ENCODE measurements at regions not wholly inside any gene's neighbourhood (a gene's known extent, or its start where the extent isn't known, plus 50 kb on each side); places are given as distances from the start of the nearest gene placed in this dataset.

- no peak for ATAC-seq
- intact Hi-C loops (cut with micrococcal nuclease): no loop called here
- no peak for DNase-seq
Measured at GRCh38 chr3:22245811-22246583, 495.0 kb upstream of the ZNF385D start.

- DNase-seq (no peak), ATAC-seq (no peak)
- intact Hi-C loops (cut with micrococcal nuclease): no loop called here
Measured at GRCh38 chr3:22249658-22250057, 498.6 kb upstream of the ZNF385D start.

- no peak for DNase-seq
- no peak for ATAC-seq
- intact Hi-C loops (cut with micrococcal nuclease): no loop called here
Measured at GRCh38 chr3:22257252-22257651, 506.2 kb upstream of the ZNF385D start.

GRCh38 chr3:22262386-22262785, 511.4 kb upstream of the ZNF385D start:
- DNase-seq (no peak), ATAC-seq (no peak)
- intact Hi-C loops (cut with micrococcal nuclease): no loop called here

GRCh38 chr3:22263042-22263441, 512.0 kb upstream of the ZNF385D start:
- intact Hi-C loops (cut with micrococcal nuclease): no loop called here
- DNase-seq: no peak
- no peak for ATAC-seq

GRCh38 chr3:22265403-22265802, 514.4 kb upstream of the ZNF385D start:
- intact Hi-C loops (cut with micrococcal nuclease): no loop called here
- ATAC-seq (no peak), DNase-seq (no peak)

GRCh38 chr3:22269831-22270230, 518.8 kb upstream of the ZNF385D start:
- ATAC-seq (no peak), DNase-seq (no peak)
- intact Hi-C loops (cut with micrococcal nuclease): no loop called here

GRCh38 chr3:22276351-22276750, 525.3 kb upstream of the ZNF385D start:
- DNase-seq (no peak), ATAC-seq (no peak)
- intact Hi-C loops (cut with micrococcal nuclease): no loop called here

GRCh38 chr3:22284559-22284958, 533.5 kb upstream of the ZNF385D start:
- DNase-seq (no peak), ATAC-seq (no peak)
- intact Hi-C loops (cut with micrococcal nuclease): no loop called here

- intact Hi-C loops (cut with micrococcal nuclease): no loop called here
- no peak for DNase-seq
- no peak for ATAC-seq
Measured at GRCh38 chr3:22288756-22289155, 537.7 kb upstream of the ZNF385D start.

- intact Hi-C loops (cut with micrococcal nuclease): no loop called here
- DNase-seq (no peak), ATAC-seq (no peak)
Measured at GRCh38 chr3:22292681-22293080, 541.7 kb upstream of the ZNF385D start.

- ATAC-seq (no peak), DNase-seq (no peak)
- intact Hi-C loops (cut with micrococcal nuclease): no loop called here
Measured at GRCh38 chr3:22296601-22297000, 545.6 kb upstream of the ZNF385D start.

- ATAC-seq (no peak), DNase-seq (no peak)
- intact Hi-C loops (cut with micrococcal nuclease): no loop called here
Measured at GRCh38 chr3:22297436-22297835, 546.4 kb upstream of the ZNF385D start.

GRCh38 chr3:22306454-22306853, 555.4 kb upstream of the ZNF385D start:
- intact Hi-C loops (cut with micrococcal nuclease): no loop called here
- no peak for ATAC-seq
- no peak for DNase-seq

GRCh38 chr3:22308871-22309270, 557.9 kb upstream of the ZNF385D start:
- ATAC-seq (no peak), DNase-seq (no peak)
- intact Hi-C loops (cut with micrococcal nuclease): no loop called here

GRCh38 chr3:22315925-22316324, 564.9 kb upstream of the ZNF385D start:
- DNase-seq (no peak), ATAC-seq (no peak)
- intact Hi-C loops (cut with micrococcal nuclease): no loop called here

GRCh38 chr3:22318325-22318724, 567.3 kb upstream of the ZNF385D start:
- DNase-seq (no peak), ATAC-seq (no peak)
- intact Hi-C loops (cut with micrococcal nuclease): no loop called here

GRCh38 chr3:22319446-22319845, 568.4 kb upstream of the ZNF385D start:
- intact Hi-C loops (cut with micrococcal nuclease): no loop called here
- no peak for ATAC-seq
- DNase-seq: no peak

GRCh38 chr3:22322861-22323260, 571.9 kb upstream of the ZNF385D start:
- intact Hi-C loops (cut with micrococcal nuclease): no loop called here
- ATAC-seq (no peak), DNase-seq (no peak)

GRCh38 chr3:22326305-22326704, 575.3 kb upstream of the ZNF385D start:
- no peak for DNase-seq
- no peak for ATAC-seq
- intact Hi-C loops (cut with micrococcal nuclease): no loop called here

- ATAC-seq (no peak), DNase-seq (no peak)
- intact Hi-C loops (cut with micrococcal nuclease): no loop called here
Measured at GRCh38 chr3:22334996-22335395, 584.0 kb upstream of the ZNF385D start.
